Urothelium cell line (cell line): ENCODE measurements at regions not wholly inside any gene's neighbourhood (a gene's known extent, or its start where the extent isn't known, plus 50 kb on each side); places are given as distances from the start of the nearest gene placed in this dataset.
A peak's percentile ranks its signal among the peaks of the same experiment; 100 is the strongest.

Source experiments
- DNase-seq: peaks from one replicate; pipeline ENCODE4 v3.0.0; 2011; ENCODE audit warnings: low spot score, mixed read lengths
- FAIRE-seq: peaks from 2 replicates; lab custom pipeline; 2011; peaks lifted over from hg19 to GRCh38; lab: Jason Lieb, UNC

DNA sequence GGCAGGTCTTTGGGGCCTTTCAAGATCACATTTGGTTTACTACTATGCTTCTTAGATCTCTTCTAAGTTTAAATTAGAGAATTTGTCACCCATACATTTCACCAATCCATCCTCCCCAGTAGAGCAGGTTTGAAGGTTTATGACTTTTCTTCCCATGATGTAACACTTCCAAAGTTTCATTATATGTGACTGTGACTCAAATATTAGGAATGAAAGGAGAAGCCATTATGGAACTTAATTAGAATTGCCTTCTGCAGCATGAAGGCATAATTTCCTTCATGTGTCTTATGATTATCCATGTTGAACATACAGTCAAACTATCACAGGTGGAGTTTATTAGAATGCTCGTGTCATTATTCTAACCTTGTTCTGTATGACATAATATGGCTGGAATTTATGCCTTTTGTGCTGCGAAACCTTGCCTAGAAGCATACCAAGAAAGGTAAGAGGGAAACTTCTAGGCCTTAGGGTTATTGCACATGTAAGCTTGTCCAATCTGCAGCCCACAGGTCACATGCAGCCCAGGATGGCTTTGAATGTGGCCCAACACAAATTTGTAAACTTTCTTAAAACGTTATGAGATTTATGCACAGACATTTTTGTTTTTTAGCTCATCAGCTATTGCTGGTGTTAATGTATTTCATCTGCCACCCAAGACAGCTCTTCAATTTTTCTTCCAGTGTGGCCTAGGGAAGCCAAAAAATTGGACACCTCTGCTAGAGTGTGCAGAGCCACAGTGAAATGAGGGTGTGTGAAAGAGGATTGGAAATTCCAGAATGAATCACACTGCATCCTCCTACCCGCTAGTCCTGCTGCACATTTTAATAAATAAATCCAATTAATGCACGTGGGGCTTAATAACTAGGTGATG lies 133.6 kb downstream of the TMEM26 start:
- DNase-seq (no peak), FAIRE-seq (peak; percentile 59)

DNA sequence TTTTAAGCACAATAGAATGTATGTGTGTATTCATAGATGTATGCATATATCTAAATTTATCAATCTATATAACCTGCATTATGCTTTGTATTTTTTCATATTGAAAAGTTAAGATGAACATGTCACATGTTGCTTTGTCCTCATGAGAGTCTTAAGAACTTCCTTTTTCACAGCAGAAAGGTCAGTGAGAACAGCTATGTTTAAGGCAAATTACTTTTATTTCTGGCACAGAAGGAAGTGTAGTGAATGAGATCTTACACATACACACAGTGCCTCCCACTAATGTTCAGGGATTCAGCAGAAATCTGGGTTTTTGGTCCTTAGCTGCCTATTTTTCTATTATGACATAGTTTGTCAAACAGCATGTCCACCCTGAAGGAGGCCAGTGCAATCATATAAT lies 134.8 kb downstream of the TMEM26 start:
- DNase-seq: no peak
- FAIRE-seq: no peak

DNA sequence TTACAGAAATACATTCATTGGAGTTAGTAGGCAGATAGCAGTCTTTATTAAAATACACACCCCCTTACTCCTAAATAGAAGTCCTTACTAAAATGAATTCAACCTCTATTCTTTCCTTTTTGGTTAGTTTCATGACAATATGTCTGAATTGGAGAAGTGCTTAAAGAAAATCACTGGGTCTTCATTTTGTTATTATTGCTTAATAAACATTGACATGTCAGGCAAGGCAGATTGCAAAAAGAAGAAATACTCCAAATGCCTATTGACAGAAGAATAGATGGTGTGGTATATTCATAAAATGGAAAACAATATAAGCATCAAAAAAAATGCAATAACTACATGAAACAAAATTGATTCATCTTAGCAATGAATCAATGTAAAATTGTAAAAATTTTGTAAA lies 135.5 kb downstream of the TMEM26 start:
- FAIRE-seq (no peak), DNase-seq (no peak)

DNA sequence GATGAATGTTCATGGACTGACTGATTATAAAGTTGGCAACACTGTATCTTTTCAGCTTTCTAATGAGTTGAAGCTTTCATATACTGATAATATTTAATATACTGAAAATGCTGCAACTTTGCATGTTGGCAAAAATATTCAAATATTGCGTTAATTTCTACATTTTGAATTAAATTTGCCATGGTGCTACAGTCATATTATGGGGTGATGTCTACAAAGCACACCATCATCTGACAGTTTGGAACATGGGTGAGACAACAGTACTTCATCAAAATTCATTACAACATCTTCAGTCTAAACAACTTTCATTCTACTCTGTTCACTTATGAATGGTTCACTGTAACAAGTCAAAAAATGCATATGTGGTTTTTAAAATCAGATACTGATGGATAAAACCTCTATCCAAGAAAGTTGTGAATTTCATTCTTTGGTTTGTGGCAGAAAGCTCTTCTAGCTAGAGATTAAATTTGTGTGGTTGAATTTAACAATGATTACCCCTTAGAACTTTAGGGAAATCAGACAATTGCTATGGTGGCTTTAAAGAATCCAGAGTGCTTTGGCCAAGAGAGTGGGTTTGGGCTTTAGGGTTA lies 136.4 kb downstream of the TMEM26 start:
- no peak for FAIRE-seq
- DNase-seq: no peak

DNA sequence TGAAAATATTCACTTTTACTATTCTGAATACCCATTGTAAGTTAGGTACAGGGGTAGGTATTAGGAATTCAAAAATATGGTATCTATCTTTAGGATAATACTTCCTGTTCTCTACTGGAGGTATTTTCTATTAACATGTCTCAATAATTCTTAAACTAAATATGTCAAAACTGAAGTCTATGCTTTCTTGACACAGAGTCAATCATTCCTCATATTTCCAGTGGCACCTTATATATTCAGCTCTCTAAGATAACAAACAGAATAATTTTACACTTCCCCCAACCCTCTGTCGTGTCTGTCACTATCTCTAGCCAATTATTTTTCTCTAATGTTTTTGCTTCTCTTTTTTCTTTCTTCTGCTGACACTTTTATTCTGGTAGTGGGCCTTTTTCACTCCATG lies 138.9 kb downstream of the TMEM26 start:
- DNase-seq (no peak), FAIRE-seq (no peak)

DNA sequence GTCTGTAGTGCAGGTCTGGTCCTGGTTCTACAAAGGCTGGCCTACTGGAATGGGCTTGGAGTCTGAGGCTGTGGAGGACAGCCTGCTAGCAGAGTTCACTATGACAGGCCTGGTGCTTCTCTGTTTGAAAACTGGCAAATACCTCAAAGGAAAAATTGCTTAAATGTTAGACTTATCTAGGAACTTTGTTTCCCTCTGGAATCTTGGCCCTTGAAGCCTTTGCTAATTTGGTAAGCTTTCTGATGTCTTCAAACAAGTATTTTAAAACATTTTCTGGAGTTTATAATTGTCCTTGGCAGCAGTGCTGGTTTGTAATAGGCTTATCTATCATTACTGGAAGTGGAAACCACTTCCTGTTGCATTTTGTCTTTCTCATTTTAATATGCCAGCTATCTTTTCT lies 139.7 kb downstream of the TMEM26 start:
- FAIRE-seq: no peak
- DNase-seq: no peak

DNA sequence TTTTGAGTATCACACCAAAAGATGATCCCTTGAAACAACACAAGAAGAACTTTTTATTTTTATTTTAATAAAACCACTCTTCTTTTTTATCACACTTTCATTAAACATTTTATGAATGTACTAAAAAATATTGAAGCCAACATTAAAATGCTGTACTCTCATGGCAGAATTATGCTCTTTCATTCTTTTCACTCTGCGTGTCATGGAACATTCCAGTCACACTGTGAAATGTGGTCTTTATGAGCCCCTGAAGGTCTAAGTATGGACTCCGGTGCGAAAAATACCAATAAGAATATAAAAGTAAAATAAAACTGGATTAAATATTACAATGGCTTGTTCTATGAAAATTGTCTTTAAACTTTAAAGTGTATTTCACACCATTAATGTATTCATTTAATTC lies 148.4 kb downstream of the TMEM26 start:
- FAIRE-seq (no peak), DNase-seq (no peak)

DNA sequence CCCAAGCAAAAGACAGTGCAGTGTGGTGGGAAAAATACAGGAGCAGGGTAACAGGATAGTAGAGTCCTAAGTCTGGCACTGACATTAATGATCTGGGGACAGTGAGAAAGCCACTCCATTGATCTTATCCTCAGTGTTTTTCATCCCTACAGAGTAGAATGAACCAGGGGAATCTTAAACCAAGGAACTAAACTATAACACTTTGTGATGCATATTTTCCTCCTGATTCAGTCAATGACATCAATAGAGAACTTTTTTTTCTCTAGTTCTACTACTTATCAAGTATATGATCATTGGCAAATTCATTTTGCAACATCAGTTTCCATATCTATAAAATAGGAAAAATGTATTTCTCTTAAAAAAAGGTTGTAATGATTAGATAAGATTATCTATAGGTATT lies 151.1 kb downstream of the TMEM26 start:
- DNase-seq: no peak
- FAIRE-seq: no peak

DNA sequence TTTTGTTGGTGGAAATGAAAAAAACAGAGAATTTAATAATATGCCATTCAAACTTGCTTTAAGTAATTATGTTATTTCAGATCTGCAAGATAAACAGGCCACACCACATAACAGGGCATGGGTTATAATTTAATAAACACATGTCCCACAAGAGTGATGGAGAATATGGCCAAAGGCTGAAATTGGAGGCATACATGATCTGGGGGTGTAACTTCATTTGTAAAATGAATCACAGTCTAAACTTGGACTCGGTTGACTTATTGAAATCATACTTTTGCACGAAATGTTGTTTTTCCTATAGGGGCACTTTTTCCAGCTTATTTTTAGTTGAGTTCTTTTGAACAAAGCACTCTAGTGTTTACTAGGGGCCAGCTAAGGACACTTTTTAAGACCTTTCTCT lies 151.6 kb downstream of the TMEM26 start:
- FAIRE-seq: no peak

DNA sequence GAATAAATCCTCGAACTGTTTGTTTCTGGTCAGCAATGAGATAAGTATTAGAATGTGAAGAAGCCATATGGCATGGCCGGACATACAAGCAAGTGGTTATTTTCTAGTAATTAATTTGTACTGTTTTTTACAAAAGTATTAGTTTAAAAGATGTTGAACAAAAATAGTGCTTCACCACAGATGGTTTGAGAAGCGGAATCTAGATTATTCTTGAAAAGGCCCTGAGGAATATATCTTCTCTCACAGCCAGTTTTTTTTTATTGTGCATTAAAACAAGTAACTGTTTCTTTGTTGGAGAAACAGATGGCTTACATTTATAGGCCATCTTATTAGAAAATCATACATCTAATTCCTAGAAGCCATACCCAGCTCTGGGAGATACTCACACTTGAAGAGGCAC lies 153.3 kb downstream of the TMEM26 start:
- FAIRE-seq (no peak), DNase-seq (no peak)

More for the DNA sequence above, 151.6 kb downstream of the TMEM26 start:
- DNase-seq: no peak

DNA sequence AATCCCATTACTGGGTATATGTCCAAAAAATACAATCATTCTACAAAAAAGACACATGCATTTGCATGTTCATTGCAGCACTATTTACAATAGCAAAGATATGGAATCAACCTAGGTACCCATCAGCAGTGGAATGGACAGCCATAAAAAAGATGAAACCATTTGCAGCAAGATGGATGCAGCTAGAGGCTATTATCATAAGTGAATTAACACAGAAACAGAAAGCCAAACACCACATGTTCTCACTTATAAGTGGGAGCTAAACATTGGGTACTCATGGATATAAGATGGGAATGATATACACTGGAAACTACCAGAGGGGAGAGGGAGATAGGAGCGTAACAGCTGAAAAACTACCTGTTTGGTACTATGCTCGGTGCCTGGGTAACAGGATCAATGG lies 154.0 kb downstream of the TMEM26 start:
- FAIRE-seq: peak; percentile 50
- DNase-seq: no peak

DNA sequence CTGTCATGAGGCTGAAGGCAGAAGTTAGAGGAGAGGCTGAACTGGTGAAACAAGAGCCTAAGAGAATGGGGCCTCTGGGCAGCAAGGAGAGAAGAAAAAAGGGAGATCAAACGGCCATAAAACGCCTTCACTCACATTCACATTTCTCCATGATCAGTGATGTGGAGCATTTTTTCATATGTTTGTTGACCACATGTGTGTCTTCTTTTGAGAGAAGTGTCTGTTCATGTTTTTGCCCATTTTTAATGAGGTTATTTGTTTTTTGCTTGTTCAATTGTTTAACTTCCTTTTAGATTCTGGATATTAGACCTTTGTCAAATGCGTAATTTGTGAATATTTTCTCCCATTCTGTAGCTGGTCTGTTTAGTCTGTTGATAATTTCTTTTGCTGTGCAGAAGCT lies 155.0 kb downstream of the TMEM26 start:
- DNase-seq (no peak), FAIRE-seq (no peak)

DNA sequence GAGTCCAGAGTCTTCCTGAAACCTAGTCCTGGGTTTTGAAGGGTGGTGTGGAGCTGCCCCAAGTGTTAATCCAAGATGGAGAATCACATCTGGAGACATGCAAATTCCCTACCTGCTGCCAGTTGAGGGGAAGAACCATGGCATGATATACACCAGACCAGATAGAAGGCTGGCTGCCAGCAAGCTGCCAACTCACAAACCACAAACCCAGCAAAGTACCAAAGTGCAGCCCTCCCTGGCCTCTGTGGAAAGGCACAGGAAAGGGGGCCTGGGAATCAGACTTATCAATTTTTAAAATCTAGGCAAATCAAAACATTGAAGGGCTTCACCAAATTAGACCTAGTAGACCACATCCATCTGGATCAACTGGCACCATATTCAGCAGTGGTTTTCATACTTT lies 157.0 kb downstream of the TMEM26 start:
- FAIRE-seq: no peak
- no peak for DNase-seq

DNA sequence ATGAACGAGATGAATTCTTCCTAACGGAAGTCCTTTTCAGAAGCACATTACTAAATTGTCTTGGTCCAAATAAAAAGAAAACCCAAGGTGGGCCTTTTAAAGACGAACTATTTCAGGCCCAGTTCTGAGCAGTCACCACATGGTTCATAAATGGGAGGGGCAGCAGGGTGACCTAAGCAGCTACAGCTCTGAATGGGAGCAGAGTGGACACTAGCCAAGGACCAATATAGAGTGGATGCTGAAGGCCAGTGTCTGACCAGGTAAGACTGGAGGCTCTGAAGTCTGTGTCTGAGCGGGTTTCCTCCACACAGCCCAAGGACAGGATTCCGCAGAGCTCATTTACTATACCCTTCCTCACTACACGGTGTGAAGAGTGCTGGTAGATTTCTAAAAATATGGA lies 159.1 kb downstream of the TMEM26 start:
- FAIRE-seq (no peak), DNase-seq (no peak)

DNA sequence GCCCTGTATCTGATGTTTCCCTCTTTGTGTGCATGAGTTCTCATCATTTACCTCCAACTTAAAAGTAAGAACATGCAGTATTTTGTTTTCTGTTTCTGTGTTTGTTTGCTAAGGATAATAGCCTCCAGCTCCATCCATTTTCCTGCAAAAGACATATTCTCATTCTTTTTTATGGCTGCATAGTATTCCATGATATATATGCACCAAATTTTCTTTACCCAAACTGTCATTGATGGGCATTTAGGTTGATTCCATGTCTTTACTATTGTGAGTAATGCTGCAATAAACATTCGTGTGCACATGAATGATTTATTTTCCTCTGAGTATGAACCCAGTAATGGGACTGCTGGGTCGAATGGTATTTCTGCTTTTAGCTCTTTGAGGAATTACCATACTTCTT lies 163.4 kb downstream of the TMEM26 start:
- FAIRE-seq (no peak), DNase-seq (no peak)

DNA sequence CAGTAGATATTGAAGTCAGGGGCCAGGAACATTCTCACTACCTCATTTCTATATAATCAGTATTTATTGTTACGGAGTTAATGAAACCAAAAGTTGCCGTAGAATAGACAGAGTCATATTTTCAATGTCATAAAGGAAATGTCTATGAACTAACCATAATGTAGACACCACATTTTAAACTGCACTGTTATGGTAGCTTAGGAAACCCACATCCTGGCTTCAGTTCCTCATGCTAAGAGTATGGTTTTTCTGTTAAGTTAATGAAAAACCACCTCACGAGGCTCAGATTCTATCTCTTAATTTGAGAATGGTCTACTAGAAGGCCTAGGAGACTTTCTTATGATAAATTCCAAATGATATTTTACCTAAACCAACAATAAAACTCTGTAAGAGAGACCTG lies 166.5 kb downstream of the TMEM26 start:
- DNase-seq: no peak
- FAIRE-seq: no peak

DNA sequence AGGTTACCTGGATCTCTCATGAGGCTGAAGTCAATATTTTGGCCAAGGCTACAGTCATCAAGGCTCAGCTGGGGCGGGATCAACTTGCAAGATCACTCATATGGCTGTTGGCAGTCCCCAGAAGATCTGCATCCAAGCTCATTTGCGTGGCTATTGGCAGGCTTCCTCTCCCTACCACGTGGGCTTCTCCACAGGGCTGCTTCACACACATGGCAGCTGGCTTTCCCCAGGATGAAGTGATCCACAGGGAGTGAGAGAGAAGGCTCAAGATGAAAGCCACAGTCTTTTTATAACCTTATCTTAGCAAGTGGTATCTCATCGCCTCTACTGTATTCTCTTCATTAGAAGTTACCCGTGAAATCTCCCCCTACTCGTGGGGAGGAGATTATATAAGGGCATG lies 167.4 kb downstream of the TMEM26 start:
- FAIRE-seq (no peak), DNase-seq (no peak)

DNA sequence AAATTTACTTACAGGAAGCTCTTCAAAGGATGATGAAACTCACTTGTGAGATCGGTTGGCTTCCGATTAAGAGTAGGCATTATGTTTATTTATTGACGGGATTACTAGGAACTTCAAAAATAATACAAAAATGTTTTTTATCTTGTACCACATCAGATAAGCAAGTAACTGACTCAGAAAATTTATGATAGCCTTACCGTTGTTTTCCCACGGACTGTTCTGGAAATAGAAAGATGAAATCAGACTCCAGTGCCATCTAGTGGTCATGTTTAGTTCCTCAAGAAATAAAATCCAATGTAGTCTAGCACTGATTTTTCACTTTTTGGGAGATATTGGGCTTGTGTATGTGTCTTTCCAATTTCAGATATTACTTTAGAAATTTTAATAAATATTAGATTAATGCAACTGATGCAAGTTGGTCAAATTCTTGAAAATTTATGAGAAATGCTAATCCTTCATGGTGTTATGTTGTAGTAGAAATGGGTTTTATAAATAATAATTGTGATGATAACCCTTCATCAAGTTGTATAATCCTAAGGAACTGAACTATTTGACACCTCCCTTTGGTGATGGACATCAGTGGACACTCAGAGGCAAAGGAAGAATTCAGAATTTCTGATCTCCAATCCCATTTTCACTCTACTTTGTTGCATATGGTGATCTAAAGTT lies 168.8 kb downstream of the TMEM26 start:
- peak; percentile 39 for DNase-seq
- no peak for FAIRE-seq

DNA sequence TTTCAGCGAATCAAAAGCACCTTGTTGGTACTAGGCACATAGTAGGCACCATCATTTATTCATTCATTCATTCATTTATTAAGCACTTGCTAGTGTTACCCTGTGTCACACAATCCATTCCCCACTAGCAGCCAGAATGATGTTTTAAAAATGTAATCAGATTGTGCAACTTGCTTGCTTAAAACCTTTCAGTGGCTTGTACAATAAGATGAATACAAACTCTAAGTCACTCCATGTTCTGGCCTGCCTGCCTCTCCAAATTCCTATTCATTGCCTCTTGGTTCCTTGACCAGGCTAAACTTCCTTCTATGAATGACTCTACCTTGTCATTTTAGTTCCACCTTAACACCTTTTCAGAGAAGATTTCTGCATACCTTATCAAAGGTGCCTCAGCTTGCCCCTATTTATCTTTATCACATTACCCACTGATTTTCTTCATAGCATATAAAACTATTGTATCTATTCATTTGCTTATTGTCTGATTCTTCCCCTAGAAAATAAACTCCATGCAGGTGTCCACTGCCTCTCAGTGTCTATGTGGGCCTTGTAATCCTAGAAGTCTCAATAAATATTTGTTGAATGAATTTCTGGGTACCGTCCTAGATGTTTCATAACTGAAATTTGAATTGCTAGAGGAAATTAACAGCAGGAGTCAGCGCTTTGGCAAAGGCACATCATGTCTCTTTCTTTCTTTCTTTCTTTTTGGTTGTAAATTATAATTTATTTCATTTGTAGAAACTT lies 169.5 kb downstream of the TMEM26 start:
- FAIRE-seq (peak; percentile 65), DNase-seq (no peak)

DNA sequence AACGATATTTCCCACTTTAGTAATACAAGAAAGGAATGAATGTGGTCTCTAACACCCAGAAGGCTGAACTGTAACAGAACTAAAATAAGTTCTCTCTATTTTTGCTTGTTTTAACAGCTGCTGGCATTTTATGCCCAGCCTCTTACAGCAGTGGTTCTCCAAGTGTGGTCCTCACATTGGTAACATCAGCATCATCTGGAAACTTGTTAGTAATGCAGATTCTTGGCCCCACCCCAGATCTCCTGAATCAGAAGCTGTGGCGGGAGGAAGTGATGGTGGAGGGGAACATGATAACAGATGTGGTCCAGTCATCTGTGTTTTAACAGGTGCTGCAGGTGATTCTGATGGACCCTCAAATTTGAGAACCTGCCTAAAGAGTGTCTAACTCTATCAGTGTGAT lies 170.1 kb downstream of the TMEM26 start:
- FAIRE-seq (no peak), DNase-seq (no peak)

DNA sequence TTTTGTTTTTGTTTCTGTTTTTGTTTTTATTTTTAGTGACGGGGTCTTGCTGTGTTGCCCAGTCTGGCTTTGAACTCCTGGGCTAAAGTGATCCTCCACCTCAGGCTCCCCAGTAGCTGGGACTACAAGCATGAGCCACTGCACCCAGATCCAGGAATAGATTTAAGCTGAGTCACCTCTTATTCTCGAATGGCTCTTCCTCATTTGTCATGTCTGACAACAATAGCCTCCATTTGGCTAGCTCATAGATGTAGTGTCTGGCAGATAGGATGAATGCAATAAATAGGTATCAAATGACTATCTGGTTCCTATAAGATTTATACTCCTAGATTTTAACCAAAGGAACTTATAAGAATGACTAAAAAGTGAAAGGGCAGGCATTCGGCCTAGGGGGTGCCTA lies 172.9 kb downstream of the TMEM26 start:
- FAIRE-seq (no peak), DNase-seq (peak; percentile 39)
